ENCODE measurements at regions not wholly inside any gene's neighbourhood (a gene's known extent, or its start where the extent isn't known, plus 50 kb on each side); places are given as distances from the start of the nearest gene placed in this dataset.

DNA sequence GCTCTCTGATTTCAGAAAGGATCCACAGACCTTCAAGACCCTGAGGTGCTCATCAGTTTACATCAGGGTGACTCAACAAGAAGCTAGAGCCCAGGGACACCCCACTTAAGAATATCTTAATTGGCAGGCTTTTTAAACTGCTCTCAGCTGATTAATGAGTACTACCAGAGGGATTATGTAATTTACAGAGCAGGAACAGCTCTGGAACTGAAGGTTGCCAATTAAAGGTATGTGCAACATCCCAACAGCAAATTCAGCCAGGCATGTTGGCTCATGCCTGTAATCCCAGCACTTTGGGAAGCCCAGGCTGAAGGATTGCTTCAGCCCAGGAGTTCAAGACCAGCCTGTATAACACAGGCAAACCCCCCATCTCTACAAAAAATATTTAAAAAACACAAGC, 295.7 kb downstream of the SETD4 start:
- TF ChIP-seq POLR2A (IDR thresholded peaks at IDR 0.05; ENCODE audit: low read length) (no peak), GATA1 (IDR thresholded peaks at IDR 0.05; ENCODE audit: low read depth, low read length) (no peak)

Measured in erythroblast (primary cell).